Keratinocyte (primary cell): ENCODE measurements at regions not wholly inside any gene's neighbourhood (a gene's known extent, or its start where the extent isn't known, plus 50 kb on each side); places are given as distances from the start of the nearest gene placed in this dataset.

Experiments
- DNase-seq: peaks from one replicate; pipeline ENCODE4 v3.0.0-alpha.2; 2011; ENCODE audit warnings: low read depth, missing footprints, low spot score
- FAIRE-seq: peaks from 2 replicates; lab custom pipeline; 2011; peaks lifted over from hg19 to GRCh38; lab: Jason Lieb, UNC
- H2AFZ ChIP-seq: 2 replicates; pipeline ENCODE4 v1.6.0; 2012; ENCODE audit warnings: low read length, control low read depth, inconsistent platforms; ENCODE audit not compliant: control insufficient read depth
- H3K27ac ChIP-seq: 2 replicates; pipeline ENCODE4 v1.5.1; 2011; ENCODE audit warnings: low read length; ENCODE audit not compliant: control insufficient read depth, insufficient read depth
- H3K27me3 ChIP-seq: 3 replicates; pipeline ENCODE4 v1.6.0; 2011; ENCODE audit warnings: low read length; ENCODE audit not compliant: control insufficient read depth, insufficient read depth; ENCODE audit errors: extremely low read depth
- H3K36me3 ChIP-seq, 2 experiments: 2 replicates in 1 of 2; 3 replicates in 1 of 2; pipeline ENCODE4 v1.5.1; 2011; ENCODE audit warnings: low read length in 2 of 2, mild to moderate bottlenecking in 1 of 2; ENCODE audit not compliant: control insufficient read depth in 2 of 2, insufficient read depth in 2 of 2; ENCODE audit errors: extremely low read depth in 1 of 2
- H3K4me1 ChIP-seq: 3 replicates; pipeline ENCODE4 v1.5.1; 2011; ENCODE audit warnings: low read length; ENCODE audit not compliant: control insufficient read depth, insufficient read depth; ENCODE audit errors: extremely low read depth
- H3K4me2 ChIP-seq: 3 replicates; pipeline ENCODE4 v1.6.0; 2011; ENCODE audit warnings: low read depth, low read length; ENCODE audit not compliant: control insufficient read depth, insufficient read depth; ENCODE audit errors: extremely low read depth
- H3K4me3 ChIP-seq, 3 experiments: fragments of 200-600 bp in 1 of 3; sonication (generic) in 1 of 3; 2 replicates in 2 of 3; 3 replicates in 1 of 3; pipeline ENCODE4 v1.5.1; 2011 to 2016; ENCODE audit warnings: low read length in 3 of 3, mild to moderate bottlenecking in 3 of 3, control low read depth in 2 of 3, inconsistent platforms in 1 of 3, low read depth in 1 of 3, mixed read lengths in 1 of 3, mixed run types in 1 of 3, moderate library complexity in 1 of 3; ENCODE audit not compliant: control insufficient read depth in 2 of 3, insufficient read depth in 2 of 3; ENCODE audit errors: extremely low read depth in 1 of 3
- H3K79me2 ChIP-seq: 2 replicates; pipeline ENCODE4 v1.6.0; 2012; ENCODE audit warnings: low read length; ENCODE audit not compliant: control insufficient read depth, insufficient read depth
- H3K9ac ChIP-seq: 3 replicates; pipeline ENCODE4 v1.6.0; 2011; ENCODE audit warnings: low read length; ENCODE audit not compliant: control insufficient read depth, insufficient read depth; ENCODE audit errors: extremely low read depth
- H3K9me1 ChIP-seq: 3 replicates; pipeline ENCODE4 v1.6.0; 2011; ENCODE audit warnings: low read length; ENCODE audit not compliant: control insufficient read depth, insufficient read depth; ENCODE audit errors: extremely low read depth
- H3K9me3 ChIP-seq: 2 replicates; pipeline ENCODE4 v1.5.1; 2012; ENCODE audit warnings: low read depth, low read length; ENCODE audit not compliant: control insufficient read depth
- H4K20me1 ChIP-seq: 3 replicates; pipeline ENCODE4 v1.6.0; 2011; ENCODE audit warnings: low read length; ENCODE audit not compliant: control insufficient read depth, insufficient read depth; ENCODE audit errors: extremely low read depth
- CTCF ChIP-seq, 3 experiments: IDR thresholded peaks in 1 of 3; conservative IDR thresholded peaks in 1 of 3; optimal IDR thresholded peaks in 1 of 3; 2 replicates in 2 of 3; 3 replicates in 1 of 3; pipeline versions ENCODE3 to v1.5.1; 2011; ENCODE audit warnings: low read length in 3 of 3, mild to moderate bottlenecking in 3 of 3, moderate library complexity in 2 of 3, control low read depth in 1 of 3, inconsistent platforms in 1 of 3; ENCODE audit not compliant: insufficient read depth in 2 of 3; ENCODE audit errors: extremely low read depth in 1 of 3
- EZH2 ChIP-seq: IDR thresholded peaks from one replicate; pipeline ENCODE4 v1.6.1; 2012; ENCODE audit warnings: inconsistent platforms, mild to moderate bottlenecking, low read length, moderate library complexity
- dilution Hi-C: fragments of 300-500 bp; cut with MboI; formaldehyde crosslinking; loops from one replicate; pipeline ENCODE4 v1.7.0; 2020; ENCODE audit warnings: low sequenced_read_pairs; ENCODE audit not compliant: extremely low pct_ligation_motif_present

GRCh38 chr6:8543714-8544113 is 108.4 kb upstream of the SLC35B3 start:
- dilution Hi-C loops: no loop called here
- FAIRE-seq: no peak
- Histone ChIP-seq H3K9me1 (no peaks in the 10 kb centered on the region), H3K27ac (no peak overlapping the region), H3K4me2 (no peak overlapping the region), H4K20me1 (no peaks in the 10 kb centered on the region), H3K79me2 (no peaks in the 10 kb centered on the region), H2AFZ (no peak overlapping the region), H3K27me3 (no peaks in the 10 kb centered on the region), H3K9me3 (no peaks in the 10 kb centered on the region), H3K4me1 (no peaks in the 10 kb centered on the region), H3K9ac (no peak overlapping the region), H3K4me3 (no peak overlapping the region), H3K36me3 (no peaks in the 10 kb centered on the region)
- TF ChIP-seq EZH2: no peak
- TF ChIP-seq CTCF (optimal IDR thresholded peaks at IDR 0.05 in 1 of 3, IDR thresholded peaks at IDR 0.05 in 1 of 3, conservative IDR thresholded peaks at IDR 0.05 in 1 of 3; ENCODE audit: extremely low read depth in 1 of 3, insufficient read depth in 2 of 3, low read length in 3 of 3): no peak
- DNase-seq: no peak

GRCh38 chr6:8539453-8539852 is 104.1 kb upstream of the SLC35B3 start:
- H3K4me2 ChIP-seq: no peak overlapping the region
- dilution Hi-C loops: no loop called here
- H3K9me3 ChIP-seq: no peaks in the 10 kb centered on the region
- FAIRE-seq: no peak
- DNase-seq: no peak
- H4K20me1 ChIP-seq: no peaks in the 10 kb centered on the region
- H3K27ac ChIP-seq: no peak overlapping the region
- peak in 2 of 3 experiments; percentile 25 to 31 for TF ChIP-seq CTCF (optimal IDR thresholded peaks at IDR 0.05 in 1 of 3, IDR thresholded peaks at IDR 0.05 in 1 of 3, conservative IDR thresholded peaks at IDR 0.05 in 1 of 3; ENCODE audit: extremely low read depth in 1 of 3, insufficient read depth in 2 of 3, low read length in 3 of 3)
- TF ChIP-seq EZH2: no peak
- H3K4me1 ChIP-seq: no peaks in the 10 kb centered on the region
- H3K36me3 ChIP-seq: no peaks in the 10 kb centered on the region
- no peaks in the 10 kb centered on the region for H3K27me3 ChIP-seq
- no peaks in the 10 kb centered on the region for H3K9me1 ChIP-seq
- no peak overlapping the region for H2AFZ ChIP-seq
- H3K9ac ChIP-seq: no peak overlapping the region
- no peaks in the 10 kb centered on the region for H3K79me2 ChIP-seq
- H3K4me3 ChIP-seq: no peak overlapping the region
